ENCODE measurements at regions not wholly inside any gene's neighbourhood (a gene's known extent, or its start where the extent isn't known, plus 50 kb on each side); places are given as distances from the start of the nearest gene placed in this dataset.
"Not testable (repeated sequence)": the region's sequence is repeated elsewhere in the genome, so short reads cannot be mapped to it uniquely, and the experiment has no call there.

GRCh38 chr5:32932241-32932935, 221.3 kb downstream of the NPR3 start:
- no peak for DNase-seq

- no peak for DNase-seq
These were observed 222.6 kb downstream of the NPR3 start for GRCh38 chr5:32933692-32934091.

DNA sequence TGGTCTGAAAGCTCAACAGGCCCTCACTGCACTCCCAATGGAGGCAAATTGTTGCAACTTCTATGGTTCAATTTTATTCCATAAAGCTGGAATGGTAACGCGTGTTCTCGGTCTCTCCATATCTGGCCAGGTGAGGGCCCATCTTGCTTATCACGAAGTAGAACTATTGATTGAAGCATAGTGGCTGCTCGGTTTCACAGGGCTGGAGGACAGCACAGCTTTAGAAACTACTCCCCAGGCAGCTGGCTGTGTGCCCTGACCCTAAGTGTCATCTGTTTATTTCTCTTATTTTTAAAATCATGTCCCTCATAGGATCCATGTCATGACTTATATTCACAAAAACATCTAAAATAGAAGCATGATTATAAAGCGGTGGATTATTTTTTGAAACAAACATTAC, 223.4 kb downstream of the NPR3 start:
- no peak for DNase-seq

- no peak for DNase-seq
These were observed 224.2 kb downstream of the NPR3 start for GRCh38 chr5:32935283-32935682.

DNA sequence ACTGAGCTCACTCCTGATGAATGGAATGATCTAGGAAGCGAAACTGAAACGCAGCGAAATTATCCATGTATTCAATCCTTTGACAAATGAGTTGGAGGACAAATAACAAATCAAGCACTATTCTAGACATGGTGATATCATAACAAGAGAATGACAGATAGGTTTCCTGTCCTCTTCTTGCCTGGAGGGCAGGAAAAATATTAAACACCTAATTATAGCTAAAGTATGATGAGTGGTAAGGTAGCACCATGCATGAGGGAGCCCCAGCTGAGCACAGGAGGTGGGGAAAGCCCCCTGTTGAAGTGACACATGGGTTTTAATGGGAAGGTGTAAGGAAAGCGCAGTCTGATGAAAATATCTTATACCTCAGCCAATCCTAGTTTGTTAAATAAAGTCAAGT, 225.2 kb downstream of the NPR3 start:
- no peak for DNase-seq

- DNase-seq = no peak
These were observed 231.3 kb downstream of the NPR3 start for GRCh38 chr5:32942225-32942989.

- DNase-seq = no peak
These were observed 238.3 kb downstream of the NPR3 start for GRCh38 chr5:32949286-32949970.

GRCh38 chr5:32951003-32951402, 239.9 kb downstream of the NPR3 start:
- no peak for DNase-seq

DNA sequence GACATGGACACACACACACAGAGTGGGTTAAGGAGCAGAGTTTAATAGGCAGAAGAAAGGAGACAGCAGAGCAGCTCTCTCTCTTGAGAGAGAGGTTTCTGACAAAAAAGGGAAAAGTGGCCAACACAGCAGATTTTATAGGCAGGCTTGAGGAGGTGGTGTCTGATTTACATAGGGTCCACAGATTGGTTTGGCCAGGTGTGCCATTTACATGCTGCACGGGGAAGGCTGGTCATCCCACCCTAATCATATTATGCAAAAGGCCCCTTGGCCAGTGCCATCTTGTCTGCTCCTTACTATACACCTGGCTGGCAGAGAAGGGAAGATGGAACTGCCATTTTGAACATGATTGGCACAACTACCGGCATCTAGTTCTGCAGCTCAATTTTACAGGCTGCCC, 240.8 kb downstream of the NPR3 start:
- no peak for DNase-seq

DNA sequence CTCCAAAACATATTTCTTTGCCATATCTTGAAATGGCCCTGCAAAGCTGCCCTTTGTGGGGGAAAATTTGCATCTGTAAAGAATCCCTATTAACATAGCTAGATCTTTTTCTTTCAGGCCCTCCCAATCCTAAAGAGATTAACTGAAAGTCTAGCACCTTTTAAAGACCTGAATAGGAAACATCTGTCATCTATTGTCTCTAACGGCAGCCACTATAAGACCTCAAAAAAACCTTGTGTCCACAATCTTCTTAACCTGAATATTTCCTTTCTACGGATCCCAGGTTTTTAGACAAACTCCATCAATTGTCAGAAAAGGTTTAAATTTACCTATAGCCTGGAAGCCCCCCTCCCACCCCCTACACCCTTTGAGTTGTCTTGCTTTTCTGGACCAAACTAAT, 241.3 kb downstream of the NPR3 start:
- not testable (repeated sequence) for DNase-seq

DNA sequence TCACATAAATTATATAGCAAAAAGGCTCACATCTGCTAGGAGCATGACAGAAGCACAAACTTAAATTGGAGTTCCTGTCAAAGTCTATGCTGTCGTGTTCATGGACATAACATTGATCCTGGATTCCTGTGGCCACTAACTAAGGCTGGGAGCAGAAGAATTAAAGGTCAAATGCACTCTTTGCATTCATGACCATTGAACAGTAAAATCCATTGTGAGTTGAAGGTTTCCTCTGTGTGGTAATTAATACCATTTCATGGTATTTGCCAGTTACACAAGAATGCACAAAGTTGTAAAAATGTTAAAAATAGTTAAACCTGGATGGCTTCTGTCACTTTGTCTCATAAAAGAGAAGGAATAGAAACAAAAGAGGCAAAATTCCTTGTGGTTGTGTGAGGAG, 242.6 kb downstream of the NPR3 start:
- DNase-seq = no peak

DNA sequence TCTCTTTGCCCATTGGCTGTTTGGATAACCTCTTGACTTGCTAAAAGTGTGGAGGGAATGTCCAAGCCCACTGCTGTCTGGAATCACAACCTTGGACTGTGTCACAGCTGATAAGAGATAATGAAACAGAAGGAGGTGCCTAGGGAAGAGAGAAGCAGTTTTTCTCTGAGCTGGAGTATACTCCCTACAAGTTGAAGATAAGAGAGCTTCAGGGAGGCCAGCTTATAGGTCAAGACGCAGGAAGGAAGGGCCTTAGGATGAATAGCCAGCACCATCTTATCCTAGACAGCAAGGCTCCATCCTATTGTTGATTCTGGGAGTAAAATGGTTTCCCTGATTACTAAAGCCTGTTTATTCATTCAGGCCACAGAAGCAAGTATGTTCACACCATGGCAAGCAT, 244.7 kb downstream of the NPR3 start:
- no peak for DNase-seq

GRCh38 chr5:32960340-32961058, 249.4 kb downstream of the NPR3 start:
- no peak for DNase-seq

- DNase-seq = no peak
These were observed 249.9 kb downstream of the NPR3 start for GRCh38 chr5:32961059-32961415.

DNA sequence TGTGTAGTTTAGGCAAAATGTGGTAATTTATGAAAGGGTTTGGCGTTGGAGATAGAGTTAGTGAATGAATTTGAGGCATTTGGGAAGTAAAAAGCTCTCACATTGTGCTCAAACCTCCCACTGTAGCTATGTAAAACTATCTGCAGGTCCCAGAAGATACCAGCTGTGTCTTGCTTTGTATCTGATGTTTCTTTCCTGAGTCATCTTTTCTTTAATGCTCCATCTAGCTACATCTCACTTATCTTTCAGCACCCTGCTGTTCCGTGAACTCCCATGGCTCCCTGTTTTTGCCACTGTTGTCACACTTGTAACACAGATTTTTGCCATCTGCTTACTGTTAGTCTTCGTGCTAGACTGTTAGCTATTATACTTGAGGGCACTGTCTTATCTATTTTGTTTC, 253.1 kb downstream of the NPR3 start:
- DNase-seq = no peak

GRCh38 chr5:32973646-32974045, 262.5 kb downstream of the NPR3 start:
- no peak for DNase-seq

GRCh38 chr5:32975656-32976375, 264.7 kb downstream of the NPR3 start:
- DNase-seq = no peak

DNA sequence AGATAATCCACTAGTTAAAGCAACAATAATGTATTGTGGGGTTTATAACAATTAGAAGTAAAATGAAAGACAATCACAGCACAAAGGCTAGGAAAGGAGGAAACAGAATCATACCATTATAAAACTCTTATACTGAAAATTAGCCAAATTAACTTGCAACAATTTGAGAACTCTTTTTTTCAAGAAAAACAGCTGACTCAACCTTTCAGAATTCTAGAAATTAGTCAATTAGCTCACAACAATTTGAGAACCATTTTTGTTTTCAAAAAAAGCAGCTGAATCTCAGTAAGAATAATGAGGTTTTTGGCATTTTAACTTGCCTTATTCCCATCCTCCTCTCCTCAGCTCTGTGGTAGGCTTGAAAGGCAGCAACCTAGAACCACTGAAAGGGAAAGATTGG, 269.9 kb downstream of the NPR3 start:
- DNase-seq = no peak

DNA sequence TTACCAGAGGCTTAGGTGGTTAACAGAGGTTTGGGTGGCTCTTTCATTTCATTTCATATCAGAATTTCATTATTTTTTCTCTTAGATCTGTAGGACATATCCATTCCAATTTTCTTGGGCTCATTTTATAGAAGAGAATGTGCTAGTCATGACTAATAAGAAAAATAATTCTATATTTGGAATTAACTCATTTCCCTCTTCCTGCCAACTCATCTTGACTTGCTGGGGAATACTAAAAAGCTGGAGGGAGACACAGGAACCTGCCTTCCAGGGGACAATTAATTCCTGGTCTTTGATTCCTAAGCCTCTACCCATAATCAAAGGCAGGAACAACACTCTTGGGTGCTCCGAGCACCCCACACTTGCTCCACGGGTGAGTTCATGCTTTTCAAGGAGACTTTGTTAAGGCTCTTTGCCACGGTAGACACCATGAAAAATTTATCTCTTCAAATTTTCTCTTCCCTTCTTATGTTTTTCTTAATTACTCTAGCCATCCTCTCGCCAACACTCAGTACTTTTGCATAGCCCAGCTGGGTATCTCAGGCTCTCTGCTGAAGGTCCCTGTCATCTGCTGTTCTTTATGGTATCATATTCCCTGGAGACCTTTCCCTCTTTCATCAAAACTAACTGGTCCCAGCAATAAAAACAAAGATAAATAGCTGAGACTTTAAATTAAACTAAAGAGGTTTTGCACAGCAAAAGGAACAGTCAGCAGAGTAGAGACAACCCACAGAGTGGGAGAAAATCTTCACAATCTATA, 273.9 kb downstream of the NPR3 start:
- no peak for DNase-seq

- DNase-seq = no peak
These were observed 278.7 kb downstream of the NPR3 start for GRCh38 chr5:32989815-32990214.

DNA sequence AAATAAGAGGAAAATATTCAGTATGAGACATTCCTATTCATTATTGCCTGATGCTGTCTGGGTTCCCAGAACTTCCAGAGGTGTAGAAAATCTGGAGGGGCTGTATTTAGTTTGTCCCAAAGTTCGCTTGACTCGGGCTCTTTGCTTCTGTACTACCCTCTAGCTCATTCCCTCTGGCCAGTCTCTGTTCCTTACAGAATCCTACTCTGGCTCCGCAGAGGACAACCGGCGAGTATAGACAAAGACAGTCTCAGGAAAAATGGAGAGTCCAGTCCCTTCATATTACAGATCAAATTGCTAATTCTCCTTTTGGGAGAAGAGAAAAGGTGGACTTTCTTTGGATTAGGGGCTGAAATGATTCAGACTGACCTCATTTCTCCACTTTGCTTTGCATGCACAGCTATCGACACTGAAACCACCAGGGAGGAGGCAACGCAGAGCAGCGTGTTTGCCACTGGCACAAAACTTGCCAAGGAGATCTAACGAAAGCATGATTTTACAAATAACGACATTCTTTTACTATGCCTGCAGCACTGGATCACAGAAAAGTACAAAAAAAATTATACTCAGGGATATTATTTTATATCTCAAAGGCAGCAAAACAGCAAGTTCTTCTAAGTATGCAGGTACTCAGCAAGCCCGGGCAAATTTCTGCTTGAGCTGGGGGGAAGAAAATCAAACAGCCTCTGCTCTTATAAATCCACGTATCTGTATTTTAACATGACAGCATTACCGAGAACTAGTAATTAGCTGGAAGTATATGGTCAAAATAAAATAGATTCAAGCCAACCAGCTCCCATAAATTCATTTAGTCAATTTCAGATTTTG, 279.7 kb downstream of the NPR3 start:
- DNase-seq = no peak
